ENCODE measurements at regions not wholly inside any gene's neighbourhood (a gene's known extent, or its start where the extent isn't known, plus 50 kb on each side); places are given as distances from the start of the nearest gene placed in this dataset.

DNA sequence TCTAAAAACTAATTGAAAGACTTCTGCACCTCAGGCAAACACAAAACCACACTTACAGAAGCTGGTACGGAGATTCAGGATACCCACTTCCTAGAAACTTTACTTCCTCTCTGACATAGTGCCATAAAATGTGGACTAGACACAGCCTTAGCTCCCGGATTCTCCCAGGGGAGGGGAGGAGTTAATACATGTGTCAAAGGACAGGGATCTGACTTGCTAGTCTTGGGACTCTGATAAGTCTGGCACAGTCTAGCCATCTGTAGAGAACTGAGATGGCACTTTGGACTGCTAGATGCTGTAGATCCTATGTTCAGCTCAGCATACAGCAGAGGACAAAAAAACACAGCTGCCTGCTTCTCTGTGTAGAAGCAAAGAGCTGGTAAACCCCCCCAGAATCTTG, 769.8 kb upstream of the MIR17HG start:
- no peak for TF ChIP-seq POLR2A (IDR thresholded peaks at IDR 0.05; ENCODE audit: low read length)
- no peak for TF ChIP-seq GATA1 (IDR thresholded peaks at IDR 0.05; ENCODE audit: low read depth, low read length)

Data from erythroblast (primary cell).